Stimulated activated CD4-positive, alpha-beta T cell treated with anti-CD3 and anti-CD28 coated beads, Interleukin-1b, Interleukin-23, amount 100 ng/mL, for 24 hours (primary cell): ENCODE measurements at regions not wholly inside any gene's neighbourhood (a gene's known extent, or its start where the extent isn't known, plus 50 kb on each side); places are given as distances from the start of the nearest gene placed in this dataset.
"Not testable (repeated sequence)": the region's sequence is repeated elsewhere in the genome, so short reads cannot be mapped to it uniquely, and the experiment has no call there.

Experiments used
- DNase-seq, 4 experiments: peaks; one replicate each; pipeline ENCODE4 v3.0.0-alpha.2; 2020; ENCODE audit warnings: low read depth in 4 of 4, low spot score in 1 of 4

DNA sequence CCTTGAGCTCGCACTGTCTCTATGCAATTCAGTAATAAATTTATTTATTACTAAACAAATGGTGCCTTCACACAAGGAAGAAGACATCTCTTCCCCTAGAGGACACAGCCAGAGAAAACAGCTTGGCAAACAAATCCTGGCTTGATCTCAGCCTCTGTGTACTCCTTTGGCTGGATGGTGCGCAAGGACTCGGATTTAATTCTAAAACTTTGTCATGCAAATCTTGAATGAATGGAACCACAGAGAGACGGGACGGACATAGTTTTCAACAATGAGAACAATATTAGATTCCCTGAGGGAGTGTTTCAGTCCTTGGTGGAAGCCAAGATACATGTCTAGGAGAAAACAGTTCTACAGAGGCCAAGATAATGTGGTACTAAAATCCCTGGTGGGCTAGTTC, 349.5 kb downstream of the NPIPA8 start:
- DNase-seq, result no peak

DNA sequence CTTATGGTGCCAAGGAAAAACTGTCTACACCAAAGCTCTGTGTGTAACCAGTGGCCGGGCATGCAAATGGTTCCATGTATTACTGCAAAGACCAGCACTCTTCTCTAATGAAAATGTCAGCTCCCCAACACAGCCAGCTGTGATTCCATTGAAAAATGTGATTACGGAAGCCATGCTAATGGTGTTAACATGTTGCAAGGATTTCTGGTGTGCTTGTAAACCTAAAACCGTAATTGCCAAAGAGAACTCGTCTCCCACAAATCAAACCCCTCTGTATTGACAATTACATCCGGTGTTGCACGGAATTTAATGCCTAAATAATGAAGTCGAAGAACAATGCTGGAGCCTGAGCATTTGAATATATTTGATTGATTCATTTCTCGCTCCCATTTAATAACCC, 351.7 kb downstream of the NPIPA8 start:
- DNase-seq, result no peak

DNA sequence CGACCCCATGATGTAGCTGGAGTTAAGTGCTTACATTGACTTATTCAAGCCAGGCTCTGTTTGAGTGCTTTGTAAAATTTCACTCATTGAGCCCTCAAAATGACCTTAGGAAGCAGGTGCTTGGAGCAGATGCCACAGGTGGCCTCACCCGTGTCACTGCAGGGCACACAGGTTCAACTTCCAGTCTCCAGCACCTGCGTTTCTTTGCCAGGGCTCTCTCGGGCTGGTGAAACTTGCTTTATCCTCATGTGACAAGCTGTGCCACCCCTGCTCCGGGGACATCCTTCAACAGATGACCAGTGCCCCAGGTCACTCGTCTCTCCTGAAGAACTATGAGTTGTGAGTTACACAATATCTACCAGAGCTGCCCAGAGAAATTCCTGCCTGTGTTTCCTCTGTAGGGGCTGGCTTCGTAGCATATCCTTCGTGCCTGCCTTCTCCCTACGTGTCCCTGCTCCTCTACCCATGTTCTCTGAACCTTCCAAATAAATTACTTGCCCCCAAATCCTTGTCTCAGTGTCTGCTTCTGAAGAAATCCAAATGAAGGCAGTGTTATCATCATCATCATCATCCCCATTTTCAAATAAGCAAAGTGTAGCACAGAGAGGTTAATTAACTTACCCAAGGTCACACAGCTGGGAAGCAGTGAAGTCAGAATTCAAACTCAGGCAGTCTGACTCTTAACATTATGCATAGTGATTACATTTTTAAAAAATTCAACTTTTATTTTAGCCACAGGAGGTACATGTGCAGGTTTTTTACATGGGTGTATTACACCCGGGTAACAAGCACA, 352.5 kb downstream of the NPIPA8 start:
- DNase-seq, result no peak

DNA sequence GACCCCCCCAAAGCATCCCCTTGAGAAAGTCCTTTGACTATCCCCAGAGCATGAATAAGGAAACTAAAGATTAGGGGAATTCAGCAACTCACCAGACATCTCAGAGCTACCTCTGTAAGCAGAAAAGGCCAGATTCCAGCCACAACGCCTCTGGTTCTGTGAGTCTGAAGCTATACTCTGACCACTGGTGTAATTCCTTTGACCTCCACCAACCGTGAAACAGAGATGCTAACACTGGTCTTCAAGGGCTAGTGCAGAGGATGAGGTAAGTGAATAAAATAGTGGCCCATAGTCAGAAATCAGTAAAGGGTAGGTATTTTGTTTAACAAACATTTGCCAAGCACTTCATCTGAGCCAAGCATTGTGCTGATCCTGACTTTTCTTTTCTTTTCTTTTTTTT, 353.4 kb downstream of the NPIPA8 start:
- no peak for DNase-seq

DNA sequence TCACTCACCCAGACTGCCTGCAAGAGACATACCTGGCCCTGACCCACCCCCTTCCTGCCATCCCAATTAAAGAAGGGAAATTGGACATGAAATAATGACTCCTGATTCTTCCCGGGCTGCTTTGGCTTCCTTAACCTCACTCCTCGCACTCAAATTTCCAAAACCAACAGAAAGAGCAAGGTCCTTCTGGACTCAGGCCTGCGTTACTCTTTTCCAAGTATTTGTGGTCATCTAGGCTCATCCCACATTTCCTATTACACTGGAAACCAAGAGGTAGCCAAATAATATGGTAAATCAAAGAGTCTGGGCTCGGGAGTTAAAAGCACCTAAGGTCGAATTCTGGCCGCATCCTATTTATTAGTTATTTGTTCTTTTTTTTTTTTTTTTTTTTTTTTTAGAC, 359.3 kb downstream of the NPIPA8 start:
- DNase-seq, result no peak

DNA sequence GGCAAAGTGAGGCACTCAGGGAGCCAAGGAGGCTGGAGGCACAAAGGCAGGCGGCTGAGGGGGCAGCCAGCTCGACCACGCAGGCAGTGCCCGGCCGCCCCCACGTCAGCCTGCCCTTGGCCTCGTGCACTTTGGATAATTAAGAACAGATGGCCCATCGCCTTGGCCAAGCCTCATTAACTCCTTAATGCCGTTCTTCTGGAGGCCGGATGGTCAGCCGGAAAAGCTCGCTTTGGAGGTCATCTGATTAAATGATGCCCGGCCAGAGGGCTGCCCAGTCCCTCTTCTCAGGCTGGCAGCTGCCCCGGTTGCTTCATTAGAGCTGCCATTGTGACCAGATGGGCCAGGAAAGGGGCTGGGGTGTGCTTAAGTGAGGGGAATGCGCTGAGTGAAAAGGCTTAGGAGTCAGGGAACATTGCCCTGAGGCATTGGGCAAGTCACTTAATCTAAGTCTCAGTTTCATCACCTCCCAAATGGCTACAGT, 364.0 kb downstream of the NPIPA8 start:
- DNase-seq, result no peak

DNA sequence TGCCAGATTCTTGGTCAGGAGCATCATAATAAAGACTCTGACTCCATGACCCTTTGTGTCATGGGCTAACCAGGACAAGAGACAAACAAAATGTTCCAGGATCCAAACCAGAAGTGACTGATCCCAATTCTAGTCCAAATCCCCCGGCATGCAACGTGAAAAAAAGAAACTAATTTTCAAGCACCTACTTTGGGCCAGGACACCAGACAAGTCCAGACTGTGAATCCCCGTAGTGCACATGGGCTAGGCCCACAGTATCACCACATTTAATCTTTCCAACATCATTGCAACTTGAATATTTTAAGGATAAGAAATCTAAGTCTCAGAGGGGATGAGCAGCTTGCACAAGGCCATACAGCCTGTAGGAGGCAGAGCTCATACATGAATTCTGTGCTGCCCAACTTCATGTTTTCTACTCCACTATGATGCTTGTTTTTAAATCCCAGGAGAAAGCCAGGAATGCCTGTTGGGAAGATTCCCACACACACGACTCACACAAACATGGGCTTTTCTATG, 365.7 kb downstream of the NPIPA8 start:
- no peak for DNase-seq

DNA sequence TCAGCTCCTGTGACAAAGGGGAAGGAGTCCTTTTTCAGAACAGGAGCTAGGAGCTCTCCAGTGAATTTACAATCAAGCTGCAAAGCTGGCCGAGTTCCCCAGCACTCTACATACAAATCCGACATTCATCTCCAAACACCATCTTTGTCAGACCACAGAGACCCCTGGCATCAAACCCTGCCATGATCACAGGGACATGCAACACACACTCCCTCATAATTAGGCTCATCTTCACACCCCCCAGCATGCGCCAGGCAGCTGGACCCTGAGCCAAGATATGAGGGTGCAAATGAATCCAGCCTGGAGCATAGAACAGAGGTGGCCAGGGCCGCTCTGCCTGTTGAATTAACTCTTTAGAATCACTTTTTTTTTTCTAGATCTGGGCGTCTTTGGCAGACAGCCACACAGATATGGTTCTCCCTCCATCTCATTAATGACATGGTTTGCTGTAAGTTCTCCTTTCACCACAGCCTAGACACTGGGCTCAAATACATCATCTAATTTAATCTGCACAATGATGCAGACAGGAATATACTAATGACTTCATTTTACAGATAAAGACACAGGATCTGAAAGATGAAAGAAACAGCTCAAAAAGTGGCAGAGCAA, 366.3 kb downstream of the NPIPA8 start:
- no peak for DNase-seq

DNA sequence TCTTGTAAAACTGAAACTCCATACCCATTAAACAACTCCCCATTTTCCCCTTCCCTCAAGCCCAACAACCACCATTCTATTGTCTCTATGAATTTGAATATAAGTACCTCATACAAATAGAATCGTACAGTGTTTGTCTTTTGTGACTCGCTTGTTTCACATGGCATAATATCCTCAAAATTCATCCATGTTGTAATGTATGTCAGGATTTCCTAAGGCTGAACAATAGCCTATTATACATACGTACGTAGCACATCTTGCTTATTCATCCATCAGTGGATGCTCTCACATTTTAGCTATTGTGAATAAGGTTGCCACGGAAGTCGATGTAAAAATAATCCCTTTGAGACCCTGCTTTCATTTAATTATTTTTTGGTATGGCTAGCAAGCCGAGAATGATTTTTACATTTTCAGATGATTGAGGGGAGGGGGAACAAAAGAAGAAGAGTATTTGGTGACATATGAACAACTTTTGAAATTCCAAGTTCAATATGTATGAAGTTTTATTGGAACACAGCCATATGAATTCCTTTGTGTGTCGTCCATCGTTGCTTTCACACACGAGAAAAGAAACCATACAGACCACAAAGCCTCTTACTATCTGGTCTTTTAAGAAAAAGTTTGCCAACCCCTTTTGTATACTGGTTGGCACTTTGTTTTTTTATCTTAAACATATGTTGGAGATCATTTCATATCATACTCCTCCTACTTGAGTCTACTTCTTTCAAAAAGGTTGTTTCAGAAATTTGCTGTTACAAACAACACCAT, 371.2 kb downstream of the NPIPA8 start:
- DNase-seq, result no peak

DNA sequence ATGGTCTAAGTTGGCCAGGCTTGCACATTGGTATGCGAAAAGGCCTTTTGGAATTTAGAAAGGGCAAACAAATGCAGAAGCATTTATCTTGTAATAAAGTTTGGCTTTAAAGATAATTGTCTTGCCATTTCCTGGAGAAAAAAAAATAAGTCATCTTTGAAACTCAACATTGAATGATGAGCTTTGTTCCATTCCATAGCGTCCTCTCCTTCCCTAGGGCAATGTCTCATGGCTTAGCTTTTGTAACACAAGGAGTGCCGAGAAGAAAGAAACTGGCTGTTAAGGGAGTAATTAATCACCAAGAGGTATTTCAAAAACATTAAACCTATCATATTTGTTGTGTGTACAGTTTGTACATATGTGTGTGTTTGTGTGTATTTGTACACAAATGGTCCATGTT, 372.3 kb downstream of the NPIPA8 start:
- no peak for DNase-seq

DNA sequence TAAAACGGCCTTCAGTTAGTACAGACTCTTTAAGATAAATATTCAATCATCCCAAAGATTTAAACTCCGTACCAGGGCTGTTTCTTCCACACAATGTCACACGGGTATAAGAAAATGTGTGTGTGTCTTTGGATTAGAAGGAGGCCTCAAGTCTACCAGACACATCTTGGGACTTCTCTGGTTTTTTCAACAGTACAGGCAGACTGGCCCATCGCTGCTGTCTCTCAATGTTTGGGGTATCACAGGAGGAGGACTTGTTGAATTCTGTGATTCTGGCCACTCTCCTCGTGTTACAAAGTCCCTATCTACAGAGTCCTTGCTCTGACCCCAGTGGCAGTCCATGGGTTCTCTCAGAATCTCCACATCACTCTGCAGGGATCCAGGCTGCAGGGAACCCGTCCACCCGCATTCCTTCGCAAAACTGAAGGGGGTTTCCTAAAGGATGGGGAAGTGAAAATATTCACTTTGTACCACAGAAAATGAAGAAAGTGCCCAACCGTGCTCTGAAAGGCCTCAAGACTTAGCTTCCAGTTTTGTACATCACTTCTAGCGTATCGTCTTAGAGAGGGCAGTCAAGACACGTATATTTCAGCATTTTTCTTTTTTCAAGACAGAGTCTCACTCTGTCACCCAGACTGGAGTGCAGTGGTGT, 373.2 kb downstream of the NPIPA8 start:
- no peak for DNase-seq

DNA sequence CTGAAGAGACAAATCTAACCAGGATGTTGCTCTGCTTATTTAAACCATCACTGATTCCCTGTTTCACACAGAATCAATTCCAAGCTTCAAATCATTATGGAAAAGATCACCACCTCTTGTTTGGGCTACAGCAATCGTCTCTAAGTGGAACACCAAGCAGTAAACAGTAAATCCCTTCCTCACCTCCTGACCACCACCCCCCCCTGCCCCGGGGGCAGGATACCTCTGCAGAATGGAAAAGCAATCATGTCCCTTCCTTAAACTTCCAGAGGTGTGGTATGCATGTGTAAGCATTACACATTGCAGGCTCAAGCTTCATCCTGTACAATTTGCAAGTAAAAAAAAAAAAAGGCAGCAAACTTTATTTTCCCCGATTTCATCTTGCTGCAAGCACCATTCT, 373.8 kb downstream of the NPIPA8 start:
- DNase-seq, result no peak

DNA sequence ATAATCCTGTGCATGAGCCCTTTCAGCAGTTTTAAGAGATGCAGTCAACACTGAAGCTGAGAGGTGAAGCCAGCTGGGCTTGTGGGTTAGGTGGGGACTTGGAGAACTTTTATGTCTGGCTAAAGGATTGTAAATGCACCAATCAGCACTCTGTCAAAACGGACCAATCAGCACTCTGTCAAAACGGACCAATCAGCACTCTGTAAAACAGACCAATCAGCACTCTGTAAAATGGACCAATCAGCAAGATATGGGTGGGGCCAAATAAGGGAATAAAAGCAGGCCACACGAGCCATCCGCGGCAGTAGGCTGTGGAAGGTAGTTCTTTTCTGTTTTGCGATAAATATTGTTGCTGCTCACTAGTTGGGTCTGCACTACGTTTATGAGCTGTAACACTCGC, 374.7 kb downstream of the NPIPA8 start:
- DNase-seq, result not testable (repeated sequence)

DNA sequence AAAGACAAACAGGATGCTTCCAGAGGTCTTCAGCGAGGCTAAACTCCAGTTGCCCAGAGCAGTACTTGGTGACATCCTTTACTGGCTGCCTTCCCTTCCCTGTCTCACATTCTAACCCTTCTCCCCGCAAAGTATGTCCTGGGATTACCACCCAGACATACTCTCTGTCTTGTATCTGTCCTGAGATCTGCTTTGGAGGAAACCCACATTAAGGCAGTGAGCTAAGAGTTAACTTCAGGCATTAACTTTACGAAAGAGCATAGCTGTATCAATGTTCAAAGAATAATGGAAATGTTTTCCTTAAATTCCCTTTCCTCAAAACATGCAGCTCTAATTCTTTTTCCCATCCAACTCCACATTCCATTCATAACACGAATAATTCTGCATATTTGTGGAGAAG, 385.2 kb downstream of the NPIPA8 start:
- no peak for DNase-seq

DNA sequence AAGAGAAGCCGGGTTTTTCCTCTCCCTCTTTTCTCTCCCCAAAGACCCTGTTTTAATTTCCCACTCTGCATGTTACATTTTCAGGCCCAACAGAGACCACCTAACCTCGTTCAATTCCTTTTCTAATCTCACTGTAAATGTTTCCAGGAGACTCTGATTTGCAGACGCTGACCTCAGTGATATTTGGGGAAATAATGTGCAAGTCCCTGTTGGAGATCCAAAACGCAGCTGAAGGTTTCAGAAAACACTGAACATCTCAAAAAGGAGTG, 386.6 kb downstream of the NPIPA8 start:
- no peak for DNase-seq

DNA sequence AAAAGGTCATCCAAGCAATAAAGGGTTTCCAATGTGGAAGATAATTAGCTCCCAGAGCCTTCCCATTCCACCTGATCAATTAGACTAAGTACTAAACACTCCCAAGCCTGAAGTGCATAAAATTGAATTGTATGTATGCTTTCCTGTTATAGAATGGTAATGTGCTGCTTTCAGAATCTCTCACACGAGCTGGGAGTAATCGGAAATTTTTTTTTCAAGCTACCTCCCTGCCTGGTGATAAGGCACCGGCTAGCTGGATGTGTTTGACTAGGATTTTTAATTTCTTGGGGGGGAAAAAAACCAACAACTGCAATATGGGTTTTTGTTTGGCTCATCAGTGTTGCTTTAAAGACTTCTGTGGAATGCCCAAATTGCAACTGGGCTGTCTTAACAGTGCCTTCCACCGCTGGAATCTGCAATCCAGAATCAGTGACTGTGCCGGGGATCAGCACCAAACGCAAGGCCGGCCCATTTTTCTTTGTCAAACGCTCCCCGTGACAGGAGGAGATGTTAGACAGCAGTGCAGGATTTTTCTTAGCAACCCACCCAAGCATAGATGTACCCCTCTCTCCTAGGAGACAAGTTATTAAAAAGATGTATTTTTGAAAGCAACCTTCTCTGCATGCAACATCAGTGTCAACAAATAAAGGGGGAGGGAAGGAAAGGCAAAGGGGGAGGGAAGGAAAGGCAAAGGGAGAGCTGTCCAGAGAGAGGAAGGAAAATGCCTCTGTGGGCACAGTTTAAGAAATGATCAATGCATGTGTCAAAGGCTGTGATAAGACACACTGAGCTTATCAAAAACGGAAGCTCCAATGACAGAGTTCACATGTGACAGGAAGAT, 387.2 kb downstream of the NPIPA8 start:
- DNase-seq, result no peak

DNA sequence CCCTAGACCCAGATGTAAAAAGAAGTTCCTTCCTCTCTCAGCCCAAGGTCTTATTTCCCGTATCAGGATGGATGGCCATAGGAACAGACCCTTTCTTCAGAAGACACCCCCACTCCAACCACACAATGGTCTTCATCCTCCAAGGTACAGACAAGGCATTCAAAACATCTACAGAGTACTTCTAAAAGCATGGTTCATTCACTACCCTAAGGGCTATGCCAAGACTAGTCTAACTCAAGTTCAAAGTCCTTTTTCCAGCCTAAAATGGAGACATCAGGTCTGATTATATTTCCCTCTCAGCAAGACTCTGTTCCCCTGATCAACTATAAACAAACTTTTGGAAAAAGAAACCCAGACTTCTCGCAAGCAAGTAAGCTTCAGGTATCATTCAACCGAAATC, 388.9 kb downstream of the NPIPA8 start:
- no peak for DNase-seq

DNA sequence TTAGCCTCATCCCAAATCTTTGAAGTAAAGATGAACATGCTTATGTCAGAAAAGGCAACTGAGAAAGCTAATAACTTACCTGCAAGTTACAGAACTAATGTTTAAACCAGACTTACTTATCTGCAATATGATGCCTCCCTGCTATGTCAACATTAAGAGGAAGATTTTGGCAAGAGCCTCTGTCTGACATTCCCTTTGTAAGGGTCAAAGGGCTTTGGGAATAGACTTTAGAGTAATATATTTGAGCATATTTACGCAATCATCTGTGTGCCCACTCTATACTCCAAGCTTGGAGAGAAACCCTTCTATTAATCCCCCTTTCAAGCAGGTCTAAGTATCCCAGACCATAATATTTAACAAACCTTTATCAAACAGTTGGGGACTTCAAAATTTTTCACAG, 389.4 kb downstream of the NPIPA8 start:
- DNase-seq, result no peak

DNA sequence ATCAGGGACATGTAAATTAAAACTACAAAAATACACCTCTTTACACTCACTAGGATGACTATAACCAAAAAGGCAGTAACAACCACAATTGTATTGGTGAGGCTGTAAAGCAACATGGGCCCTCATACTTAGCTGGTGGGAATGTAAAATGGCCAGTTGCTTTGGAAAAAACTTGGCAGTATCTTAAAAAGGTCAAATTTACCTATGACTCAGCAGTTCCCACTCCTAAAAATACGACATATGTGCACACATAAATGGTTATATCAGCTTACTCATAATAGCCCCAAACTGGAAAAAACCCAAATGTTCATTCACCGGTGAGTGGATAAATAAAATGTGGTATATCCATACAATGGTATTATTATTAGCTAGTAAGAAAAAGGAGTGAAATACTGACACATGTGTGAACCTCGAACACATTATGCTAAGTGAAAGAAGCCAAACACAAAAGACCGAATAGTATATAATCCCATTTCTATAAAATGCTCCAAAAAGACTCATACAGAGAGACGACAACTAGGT, 391.4 kb downstream of the NPIPA8 start:
- DNase-seq, result no peak

DNA sequence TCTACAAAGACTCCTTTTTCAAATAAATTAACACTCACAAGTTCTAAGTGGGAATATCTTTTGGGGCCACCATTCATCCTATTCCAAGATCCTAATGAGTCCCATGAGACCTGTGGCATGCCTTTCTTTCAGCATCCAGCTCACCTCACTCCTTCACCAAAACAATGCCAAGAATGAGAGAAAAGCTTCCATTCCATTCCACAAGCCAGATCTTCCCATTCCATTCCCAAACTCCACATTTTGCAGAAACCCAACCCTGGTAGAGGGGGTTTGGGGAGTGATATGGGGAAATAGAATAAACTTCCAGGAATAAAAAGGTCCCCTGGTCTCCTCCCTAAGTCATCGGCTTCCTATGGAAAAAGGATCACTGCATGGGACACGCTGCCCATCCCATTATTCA, 392.2 kb downstream of the NPIPA8 start:
- no peak for DNase-seq

DNA sequence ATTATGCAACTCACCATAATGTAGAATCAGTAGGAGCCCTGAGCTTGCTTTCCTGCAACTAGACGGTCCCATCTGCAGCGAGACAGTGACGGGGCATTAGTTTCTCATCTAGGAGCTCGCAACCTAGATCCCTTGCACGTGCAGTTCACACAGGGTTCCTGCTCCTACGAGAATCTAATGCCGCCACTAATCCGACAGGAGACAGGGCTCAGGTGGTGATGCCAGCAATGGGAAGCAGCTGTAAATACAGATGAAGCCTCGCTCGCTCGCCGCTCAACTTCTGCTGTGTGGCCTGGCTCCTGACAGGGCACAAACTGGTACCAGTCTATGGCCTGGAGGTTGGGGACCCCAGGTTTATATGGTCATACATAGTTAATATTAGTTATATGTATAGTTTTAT, 394.5 kb downstream of the NPIPA8 start:
- no peak for DNase-seq
